UCSD-AML1 (cell line): ENCODE measurements at regions not wholly inside any gene's neighbourhood (a gene's known extent, or its start where the extent isn't known, plus 50 kb on each side); places are given as distances from the start of the nearest gene placed in this dataset.
A peak's percentile ranks its signal among the peaks of the same experiment; 100 is the strongest.

Experiments used
- DNase-seq: peaks from one replicate; lab custom pipeline; 2025; ENCODE audit not compliant: unreplicated experiment; lab: John Stamatoyannopoulos, UW

DNA sequence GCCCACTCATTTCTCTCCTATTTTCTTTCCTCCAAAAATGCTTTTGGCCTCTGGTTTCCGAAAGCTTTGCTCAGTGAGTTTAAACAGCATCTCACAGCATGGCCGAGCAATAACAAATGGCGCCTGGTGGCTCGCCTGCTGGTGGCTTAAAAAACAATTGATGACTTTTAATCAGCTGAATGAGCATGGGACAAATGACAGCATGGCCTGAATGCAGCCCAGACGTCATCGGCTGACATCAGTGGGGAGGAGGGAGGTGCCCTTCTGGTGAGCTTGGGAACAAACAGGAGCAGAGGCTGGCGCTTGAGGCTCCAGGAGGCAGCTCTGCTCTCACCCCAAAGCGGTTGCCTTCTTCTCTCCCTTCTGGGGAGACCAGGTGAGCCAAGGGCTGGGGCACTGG lies 286.4 kb downstream of the BCOR start:
- no peak for DNase-seq

DNA sequence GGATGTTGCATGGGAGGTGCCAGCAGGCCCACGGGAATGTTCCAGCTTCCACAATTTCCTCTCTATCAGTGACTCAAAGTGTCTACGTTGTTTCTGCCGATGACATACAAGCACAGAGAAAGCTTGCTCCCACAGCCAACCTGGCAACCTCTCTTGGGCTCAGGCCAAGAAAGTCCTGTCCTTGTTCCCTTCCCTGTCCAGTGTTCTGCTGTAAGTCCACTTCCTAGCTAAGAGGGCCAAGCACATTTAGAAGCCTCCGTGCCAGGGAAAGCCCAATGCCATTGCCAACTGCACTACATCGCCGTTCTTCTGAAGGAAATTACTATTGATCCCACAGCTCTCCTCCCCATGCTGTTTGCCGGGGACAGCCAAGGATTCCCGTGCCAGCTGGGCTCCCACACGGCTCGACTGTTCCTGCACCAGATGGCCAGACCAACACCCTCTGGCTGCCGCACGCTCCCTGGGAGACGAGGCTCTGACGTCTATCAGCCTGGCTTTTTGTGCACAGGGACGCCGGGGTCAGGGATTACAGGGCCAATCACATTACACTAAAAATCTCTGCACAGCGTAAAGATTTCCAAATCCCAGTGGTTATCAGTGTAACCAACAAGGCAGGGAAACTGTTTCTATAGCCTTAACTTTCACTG lies 284.0 kb downstream of the BCOR start:
- no peak for DNase-seq

DNA sequence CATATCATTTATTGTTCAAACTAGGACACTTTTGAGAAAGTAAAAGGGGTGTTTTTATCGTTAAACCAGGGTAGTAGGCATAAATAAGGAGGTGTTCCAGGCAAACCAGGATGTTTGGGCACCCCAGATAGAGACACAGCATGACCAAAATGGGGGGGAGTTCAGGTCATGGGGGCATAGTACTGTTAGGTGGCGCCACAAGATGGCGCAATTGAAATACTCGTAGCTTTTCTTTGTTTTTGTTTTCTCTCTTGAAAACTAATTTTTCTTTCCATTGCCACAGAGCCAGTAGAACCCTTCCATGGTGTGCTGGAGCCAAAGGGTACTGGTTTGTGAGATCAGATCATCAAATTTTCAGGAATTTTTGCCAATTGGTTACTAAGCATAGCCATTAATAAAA lies 283.4 kb downstream of the BCOR start:
- DNase-seq: peak; percentile 24

DNA sequence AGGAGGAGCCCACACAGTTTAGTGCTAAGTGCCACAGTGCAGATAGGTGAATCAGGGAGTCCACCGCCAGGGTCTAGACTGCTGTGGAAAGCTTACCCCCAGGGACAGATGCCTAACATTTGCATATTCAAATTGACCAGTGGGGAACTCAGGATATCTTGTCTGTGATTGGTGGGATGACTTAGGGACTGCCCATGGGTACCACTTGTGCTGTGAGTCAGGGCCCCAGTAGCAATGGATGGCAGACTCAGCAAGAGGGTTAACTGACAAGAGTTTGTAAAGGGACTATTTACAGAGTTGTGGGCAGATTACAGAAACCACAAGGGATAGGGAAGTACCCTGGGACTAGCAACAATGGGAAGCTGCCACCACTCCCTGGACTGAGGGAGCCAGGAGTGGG lies 282.1 kb downstream of the BCOR start:
- peak; percentile 42 for DNase-seq

DNA sequence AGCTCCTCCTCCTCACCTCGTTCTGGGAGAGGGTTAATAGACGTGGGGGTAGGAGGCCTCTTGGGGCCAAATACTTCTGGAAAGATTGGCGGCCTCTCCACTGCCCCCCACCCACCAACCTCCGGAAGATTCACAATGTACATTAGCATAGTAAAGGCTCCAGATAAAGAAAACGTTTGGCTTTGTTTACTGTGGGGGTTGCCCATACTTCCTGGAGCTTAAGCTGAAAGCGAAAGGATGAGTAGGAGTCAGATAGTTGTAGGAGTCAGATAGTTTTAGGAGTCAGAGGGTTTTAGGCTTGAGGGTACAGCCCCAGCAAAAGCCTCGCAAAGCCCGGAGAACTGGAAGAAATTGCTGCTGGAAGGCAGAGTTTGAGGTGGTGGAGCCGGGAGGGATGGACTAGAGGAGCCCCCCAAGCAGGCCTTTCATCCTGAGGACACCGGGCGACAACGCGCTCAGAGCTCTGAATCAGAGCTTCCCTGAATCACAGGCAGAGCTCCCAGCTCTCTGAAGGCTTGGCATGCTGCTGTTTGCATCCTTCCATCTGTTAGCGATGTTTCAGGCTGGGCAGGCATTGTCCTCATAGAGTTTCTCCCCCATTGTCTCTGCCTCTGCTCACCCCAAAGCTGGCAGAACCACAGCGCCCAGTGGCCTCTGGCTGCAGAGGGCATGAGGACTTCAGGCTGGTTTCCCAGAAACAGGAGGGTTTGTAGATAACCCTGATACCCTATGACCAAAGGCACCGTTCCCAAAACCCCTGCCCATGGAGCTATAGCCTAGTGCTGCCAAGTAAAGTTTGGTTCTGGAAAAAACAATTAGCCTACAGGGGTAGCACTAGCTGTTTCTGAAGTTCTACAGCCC lies 280.7 kb downstream of the BCOR start:
- DNase-seq: no peak

DNA sequence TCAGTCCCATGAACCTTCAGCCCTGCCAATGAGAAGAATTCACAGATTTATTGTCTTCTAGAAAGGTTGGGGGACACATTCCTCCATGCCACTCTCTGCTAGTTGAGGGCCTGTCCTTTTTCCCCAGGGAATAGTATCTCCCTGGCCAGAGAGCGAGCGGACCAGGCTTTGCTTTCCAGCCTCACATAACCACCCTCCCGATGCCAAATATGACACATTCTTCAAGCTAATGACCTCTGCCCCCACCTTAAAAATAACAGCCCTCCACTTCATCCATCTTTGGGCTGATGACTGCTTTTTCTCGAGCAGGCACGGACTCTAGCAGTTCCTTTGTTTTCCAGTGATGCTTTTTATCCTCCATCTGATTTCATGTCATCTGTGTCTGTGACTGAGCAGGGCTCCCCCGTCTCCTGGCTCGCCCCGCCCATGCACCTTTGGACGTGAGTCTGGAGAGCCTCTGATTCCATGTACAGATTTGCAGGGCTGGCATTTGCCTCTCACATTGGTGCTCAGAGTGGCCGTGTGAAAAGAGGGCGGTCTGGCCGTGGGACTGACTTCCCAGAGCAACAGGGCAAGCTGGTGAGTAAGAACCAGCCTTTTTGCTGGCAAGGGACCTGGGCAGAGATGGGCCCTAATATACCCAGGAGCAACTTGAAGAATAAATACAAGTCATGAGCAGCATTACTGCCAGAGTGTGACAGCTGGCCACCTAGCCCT lies 279.8 kb downstream of the BCOR start:
- DNase-seq: no peak

DNA sequence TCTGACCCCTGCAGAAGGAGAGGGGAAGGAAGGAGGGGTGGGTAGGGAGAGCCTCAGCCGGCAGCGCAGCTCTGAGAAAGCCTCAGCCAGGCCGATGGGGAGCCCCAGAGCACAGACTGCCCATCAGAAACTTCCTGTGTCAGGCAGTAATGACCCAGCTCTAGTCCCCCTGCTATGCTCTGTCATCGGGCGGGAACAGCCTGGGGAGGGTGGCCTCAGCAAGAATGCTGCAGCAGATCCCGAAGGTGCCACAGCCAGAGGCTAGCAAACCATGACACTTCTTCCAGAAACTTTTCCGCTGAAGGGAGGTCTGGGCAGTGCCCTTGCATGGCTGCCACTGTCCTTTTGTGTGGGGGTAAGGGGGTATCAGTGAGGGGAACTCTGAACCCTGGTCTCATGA lies 279.0 kb downstream of the BCOR start:
- DNase-seq: peak; percentile 29

DNA sequence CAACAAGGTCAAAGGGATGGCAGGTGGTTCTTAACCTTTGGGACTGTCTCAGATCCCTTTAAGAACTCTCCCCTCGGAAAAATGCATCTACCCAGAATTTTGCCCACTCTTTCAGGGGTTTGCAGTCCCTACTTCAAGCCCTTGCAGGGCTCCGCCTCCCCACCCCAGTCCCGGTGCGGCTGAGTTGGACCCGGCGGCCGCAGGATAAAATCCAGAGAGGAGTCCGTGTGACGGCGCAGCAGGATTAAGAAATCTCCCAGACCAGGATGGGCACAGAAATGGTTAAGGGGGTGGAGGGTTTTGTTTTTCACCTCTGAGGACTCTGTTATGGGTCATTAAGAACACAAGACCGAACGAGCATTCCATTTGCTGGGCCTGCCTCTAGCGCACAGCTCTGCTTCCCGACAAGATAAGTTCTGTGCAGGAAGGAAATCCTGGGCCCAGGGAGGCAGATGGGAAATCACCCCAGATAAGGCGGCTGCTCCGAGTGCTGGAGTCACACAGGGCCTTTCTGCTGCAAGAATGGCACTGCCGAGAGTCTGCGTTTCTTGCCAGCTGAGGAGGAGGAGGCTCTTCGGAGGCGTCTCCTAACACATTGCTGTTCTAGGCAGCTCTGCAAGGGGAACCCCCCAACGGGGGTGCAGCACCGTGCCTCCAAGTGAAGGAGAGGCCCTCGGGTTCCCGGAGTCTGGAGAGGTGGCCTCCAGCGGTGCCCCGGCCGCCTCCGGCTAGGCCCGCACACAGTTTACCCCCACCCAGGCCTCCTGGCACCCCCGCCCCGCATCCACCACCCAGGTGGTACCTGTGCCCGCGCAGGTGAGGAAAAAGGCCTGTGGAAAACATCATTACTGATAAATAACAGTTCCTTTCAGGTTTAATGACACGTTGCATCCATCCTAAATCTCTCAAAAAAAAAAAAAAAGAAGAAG lies 277.6 kb downstream of the BCOR start:
- DNase-seq: no peak

DNA sequence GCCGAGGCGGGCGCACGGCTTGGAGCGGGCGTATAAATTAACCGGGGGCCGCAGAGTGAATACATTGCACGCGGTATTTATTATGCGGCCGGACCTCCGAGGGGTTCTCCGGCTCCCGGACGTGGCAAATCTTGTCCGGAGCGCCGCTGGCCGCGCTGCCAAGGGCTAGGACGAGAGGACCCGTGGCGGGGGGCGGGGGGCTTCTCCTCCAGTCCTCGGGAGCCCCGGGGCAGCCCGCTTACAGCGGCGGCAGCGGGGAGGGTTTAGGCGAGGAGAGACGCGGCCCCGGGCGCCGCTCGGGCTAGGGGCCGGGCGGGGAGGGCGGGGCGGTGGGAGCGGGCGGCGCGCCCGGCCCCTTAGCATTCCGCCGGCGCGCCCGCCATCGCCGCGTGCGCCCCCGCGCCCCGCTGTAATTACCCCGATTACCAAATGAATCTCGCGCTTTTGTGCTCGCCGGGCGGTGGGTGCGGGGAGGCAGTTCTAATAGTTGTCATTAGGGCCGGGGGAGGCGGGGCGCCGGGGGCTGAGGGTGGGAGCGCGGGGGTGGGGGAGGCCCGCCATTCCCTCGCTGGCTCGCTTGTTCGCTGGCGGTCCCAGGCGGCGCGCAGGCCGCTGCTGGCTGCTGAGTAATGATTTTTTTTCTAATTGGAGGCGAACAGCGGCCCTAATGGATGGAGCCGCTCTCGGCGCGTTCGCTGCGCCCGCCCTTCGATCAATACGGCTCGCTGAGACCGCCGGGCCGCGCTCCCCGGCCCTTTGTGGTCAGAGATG lies 276.6 kb downstream of the BCOR start:
- no peak for DNase-seq

DNA sequence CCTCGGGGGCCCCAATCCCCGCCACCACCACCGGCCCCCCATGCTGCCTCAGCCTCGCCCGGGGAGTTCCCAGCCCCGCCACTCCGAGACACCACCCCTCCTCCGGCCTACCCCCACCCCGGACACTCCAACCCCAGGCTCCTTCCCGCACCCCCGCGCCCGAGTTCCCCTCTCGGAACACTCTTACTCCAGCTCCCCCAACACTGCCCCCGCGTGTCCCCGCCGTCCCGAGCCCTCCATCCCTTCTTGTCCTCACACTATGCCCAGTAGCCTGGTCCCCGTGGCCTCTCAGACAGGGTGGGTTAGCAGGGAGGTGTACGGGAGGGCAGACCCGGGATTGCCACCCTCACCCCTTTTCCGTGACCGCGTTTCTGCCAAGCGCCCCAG lies 276.1 kb downstream of the BCOR start:
- DNase-seq: no peak

DNA sequence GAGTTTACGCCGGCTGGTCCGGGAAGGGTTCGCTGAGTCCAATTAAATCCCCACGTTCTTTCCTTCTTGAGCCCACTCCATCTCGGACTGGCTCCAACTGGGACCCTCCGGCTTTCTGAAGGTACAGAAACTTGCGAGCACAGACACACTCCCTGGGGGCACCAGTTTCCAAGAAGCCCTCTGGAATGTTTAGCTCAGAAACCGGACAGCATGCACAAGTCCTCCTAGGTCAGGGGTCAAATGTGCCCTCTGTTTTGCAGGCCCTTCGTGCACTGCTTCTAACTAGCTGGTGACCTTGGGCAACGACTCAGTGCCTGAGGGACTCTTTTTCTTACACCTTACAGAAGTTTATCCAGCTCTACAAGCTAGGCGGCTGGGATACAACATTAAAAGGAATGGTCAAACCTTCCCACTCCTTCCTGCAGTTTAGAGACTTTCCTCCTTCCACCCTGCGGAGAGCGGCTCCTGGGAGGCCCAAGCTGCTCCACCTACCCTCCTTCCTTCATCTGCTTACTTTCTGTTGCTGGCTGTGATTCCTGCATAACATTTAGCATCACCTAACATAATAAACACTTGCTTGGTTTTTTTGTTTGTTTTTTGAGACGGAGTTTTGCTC lies 275.5 kb downstream of the BCOR start:
- no peak for DNase-seq

DNA sequence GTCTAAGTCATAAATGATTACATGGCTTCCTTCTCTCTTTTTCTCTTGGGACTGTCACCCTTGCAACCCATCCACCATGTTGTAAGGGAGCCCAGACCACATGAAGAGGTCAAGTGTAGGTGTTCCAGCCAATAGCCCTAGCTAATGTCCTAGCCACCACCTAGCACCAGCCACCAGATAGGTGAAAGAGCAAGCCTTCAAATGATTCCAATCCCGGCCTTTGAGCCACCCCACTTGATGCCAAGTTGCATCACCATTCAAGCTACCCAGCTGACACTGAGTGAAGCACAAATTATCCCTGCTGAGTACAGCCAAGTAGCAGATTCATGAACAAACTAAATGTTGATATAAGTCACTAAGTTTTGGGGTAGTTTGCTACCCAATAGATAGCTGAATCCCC lies 274.3 kb downstream of the BCOR start:
- no peak for DNase-seq

DNA sequence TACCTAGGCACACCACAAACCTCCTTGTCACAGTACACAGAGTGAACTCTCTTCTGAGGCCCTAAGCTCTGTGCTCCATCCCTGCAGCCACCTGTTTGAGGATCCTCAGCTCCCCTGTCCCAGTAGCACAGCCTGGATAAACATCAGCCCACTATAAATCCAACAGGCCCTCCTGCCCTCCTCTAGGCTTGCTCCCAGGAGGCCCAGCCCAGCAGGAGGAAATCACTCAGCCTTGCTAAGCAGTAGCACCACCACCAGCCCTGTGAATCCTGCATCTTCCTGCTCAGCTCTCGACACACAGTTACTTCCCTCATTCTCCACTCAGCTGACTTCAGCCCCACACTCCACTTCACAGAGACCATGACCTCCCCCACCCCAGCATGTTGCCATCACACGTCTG lies 273.9 kb downstream of the BCOR start:
- DNase-seq: peak; percentile 28

DNA sequence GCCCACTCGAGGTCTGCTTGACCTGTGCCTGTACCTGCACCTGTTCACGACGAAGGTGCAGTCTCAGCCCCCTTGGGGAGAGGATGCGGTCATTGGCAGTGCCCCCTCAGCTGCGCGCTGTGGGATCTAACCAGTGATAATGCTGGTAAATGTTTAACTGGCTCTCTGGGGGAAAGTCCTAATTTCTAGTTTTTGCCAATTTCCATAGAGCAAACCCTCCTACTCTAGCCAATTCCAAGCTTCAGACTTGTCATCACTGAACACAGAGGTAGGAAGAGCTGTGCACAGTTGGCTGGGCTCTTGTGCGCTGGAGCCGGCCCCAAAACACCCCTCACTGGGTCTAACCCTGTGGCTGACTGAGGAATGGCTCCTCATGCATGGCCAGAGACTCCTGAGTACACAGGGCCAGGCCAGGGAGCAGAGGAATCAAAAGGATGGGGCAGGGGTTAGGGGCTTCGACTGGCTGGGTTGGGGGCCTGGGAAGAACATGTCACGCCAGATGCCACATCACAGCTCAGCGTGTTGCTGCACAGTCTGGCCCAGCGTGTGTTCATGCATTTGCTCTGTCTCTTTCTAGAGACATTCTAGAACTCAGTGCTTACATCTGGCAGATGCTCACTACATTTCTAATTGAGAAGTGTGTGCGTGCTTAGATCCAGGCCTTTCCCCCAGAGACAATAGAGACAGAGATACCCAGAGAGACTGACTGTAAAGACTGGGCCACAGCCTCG lies 270.8 kb downstream of the BCOR start:
- DNase-seq: no peak

DNA sequence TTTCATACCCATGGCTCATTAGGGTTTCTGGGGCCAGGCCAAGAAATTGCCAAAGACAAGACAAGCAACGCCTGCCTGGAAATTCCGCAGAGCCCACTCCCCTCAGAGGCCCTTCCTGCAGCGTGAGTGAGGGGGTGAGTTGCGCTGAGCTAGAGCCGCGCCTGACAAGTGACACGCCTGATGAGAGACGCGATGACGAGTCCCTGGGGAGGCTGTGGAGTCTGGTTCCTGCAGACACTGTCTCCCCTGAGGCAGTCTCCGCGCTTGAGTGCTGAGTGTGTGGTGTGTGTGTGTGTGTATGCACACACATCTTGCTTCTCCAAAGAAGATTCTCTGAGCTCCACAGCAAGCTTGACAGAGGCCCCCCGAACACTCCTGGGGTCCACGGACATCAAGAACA lies 269.8 kb downstream of the BCOR start:
- no peak for DNase-seq

DNA sequence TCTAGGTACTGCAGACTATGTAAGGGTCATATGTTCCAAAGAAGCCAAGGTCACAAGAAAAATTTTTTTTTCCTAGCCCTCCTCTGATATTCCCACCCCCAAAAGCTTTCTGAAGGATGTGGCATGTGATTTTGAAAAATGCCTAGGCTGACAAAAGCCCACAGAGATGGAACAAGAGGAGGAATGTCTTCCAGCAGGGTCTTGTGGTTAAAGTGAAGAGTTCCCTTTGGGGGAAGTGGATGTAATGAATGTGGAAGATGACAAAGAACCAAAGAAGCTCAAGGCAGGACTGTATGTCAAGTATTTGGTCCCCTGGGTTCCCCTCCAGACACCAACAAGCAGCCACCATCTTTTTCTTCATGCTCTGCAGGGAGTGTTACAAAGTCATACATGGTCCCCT lies 268.8 kb downstream of the BCOR start:
- no peak for DNase-seq

DNA sequence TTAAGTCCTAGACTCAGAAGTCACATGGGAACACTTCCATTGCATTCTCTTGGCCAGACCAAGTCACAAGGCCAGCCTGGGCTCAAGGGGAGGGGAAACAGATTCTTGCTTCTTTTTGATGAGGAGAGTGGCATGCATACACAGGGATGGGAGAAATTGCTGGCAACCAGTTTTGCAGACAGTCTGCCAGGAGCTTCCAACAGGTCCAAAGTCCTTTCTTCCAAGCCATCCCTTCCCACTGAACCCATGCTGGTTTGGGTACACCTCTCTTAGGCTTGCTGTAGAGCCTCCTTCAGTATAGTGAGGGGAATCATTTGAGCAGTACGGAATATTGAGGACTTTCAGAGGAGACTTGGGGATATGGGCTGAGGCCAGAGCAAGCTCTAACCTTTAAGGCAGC lies 267.8 kb downstream of the BCOR start:
- DNase-seq: no peak

DNA sequence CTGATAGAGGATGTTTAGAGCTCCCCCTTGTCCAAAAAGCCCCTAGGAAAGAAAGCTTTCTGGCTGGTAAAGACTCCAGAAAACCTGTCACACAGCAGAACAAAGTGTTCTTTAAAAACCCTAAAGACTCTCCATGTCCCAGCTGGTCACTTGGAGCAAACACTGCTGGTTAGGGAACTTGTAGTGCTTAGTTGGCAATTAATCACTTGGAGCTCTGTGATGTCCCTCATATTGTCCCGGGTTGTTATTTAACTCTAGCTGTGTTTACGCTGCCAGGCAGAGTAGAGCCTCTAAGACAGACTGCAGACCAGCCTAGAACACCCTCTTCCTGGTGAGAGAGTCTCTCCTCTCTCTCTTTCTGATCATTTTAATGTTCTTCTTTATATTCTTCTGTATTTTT lies 267.3 kb downstream of the BCOR start:
- no peak for DNase-seq

DNA sequence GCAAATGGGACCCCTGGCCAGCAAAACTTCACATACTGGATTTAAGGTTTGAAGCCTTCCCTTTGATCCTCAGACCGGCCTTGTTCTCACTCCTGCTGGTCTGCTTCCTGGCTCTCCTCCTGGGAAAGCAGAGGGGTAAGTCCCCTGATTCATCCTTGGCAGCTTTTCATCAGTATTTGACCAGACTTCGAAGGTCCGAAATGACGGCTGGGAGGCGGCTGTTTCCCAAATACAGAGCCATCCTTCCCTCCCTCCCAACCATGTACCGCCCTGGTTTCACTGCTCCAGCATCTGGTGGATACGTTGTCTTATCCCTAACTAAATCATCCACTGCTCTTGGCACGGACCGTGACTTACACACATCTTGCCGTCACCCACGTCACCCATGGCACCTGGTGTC lies 265.5 kb downstream of the BCOR start:
- no peak for DNase-seq
